Fibroblast of lung (primary cell): ENCODE measurements at regions not wholly inside any gene's neighbourhood (a gene's known extent, or its start where the extent isn't known, plus 50 kb on each side); places are given as distances from the start of the nearest gene placed in this dataset.

Source experiments
- EZH2 ChIP-seq: IDR thresholded peaks from 2 replicates; pipeline ENCODE4 v1.5.1; 2012; ENCODE audit warnings: low read length, control low read depth, mild to moderate bottlenecking; ENCODE audit errors: missing control alignments
- TF ChIP-seq, protein P1 (sequence below), 2 donors: IDR thresholded peaks in 1 of 2; conservative IDR thresholded peaks in 1 of 2; 1 replicate in 1 of 2; 2 replicates in 1 of 2; pipeline ENCODE4 v1.5.1; 2011 to 2012; ENCODE audit warnings: low read length in 2 of 2, control low read depth in 1 of 2, inconsistent platforms in 1 of 2, low read depth in 1 of 2, mild to moderate bottlenecking in 1 of 2

DNA sequence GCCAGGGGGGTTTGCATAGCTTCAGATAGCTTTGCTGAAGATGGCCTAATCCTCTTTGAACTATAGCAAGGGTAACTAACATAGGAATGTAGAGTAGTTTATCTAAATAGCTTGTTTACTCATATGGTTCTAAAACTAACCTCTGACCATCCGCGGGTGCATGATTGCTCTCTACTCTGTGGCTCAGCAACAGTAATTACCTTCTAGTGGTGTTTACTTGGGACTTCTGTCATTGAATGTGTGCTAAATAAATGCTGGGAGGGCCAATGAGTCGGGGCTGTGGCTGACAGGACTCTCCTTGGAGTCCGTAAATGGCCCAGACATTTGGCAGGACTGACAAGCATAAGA is 1461.9 kb downstream of the UQCRFS1 start:
- TF ChIP-seq, protein P1, sequence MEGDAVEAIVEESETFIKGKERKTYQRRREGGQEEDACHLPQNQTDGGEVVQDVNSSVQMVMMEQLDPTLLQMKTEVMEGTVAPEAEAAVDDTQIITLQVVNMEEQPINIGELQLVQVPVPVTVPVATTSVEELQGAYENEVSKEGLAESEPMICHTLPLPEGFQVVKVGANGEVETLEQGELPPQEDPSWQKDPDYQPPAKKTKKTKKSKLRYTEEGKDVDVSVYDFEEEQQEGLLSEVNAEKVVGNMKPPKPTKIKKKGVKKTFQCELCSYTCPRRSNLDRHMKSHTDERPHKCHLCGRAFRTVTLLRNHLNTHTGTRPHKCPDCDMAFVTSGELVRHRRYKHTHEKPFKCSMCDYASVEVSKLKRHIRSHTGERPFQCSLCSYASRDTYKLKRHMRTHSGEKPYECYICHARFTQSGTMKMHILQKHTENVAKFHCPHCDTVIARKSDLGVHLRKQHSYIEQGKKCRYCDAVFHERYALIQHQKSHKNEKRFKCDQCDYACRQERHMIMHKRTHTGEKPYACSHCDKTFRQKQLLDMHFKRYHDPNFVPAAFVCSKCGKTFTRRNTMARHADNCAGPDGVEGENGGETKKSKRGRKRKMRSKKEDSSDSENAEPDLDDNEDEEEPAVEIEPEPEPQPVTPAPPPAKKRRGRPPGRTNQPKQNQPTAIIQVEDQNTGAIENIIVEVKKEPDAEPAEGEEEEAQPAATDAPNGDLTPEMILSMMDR (conservative IDR thresholded peaks at IDR 0.05 in 1 of 2, IDR thresholded peaks at IDR 0.05 in 1 of 2; ENCODE audit: low read depth in 1 of 2, low read length in 2 of 2) = no peak
- no peak for TF ChIP-seq EZH2
